Dedifferentiated amniotic fluid mesenchymal stem cell (primary cell): ENCODE measurements at regions not wholly inside any gene's neighbourhood (a gene's known extent, or its start where the extent isn't known, plus 50 kb on each side); places are given as distances from the start of the nearest gene placed in this dataset.
A peak's percentile ranks its signal among the peaks of the same experiment; 100 is the strongest.

Source experiments
- DNase-seq: peaks from one replicate; pipeline ENCODE4 v3.0.0-alpha.2; 2016; ENCODE audit errors: extremely low spot score

- DNase-seq: no peak
Measured at GRCh38 chr2:226208726-226209125, 590.9 kb downstream of the IRS1 start.

- DNase-seq: no peak
Measured at GRCh38 chr2:226207671-226208070, 591.9 kb downstream of the IRS1 start.

- no peak for DNase-seq
Measured at GRCh38 chr2:226199555-226199954, 600.1 kb downstream of the IRS1 start.

- DNase-seq: no peak
Measured at GRCh38 chr2:226198956-226199355, 600.7 kb downstream of the IRS1 start.

GRCh38 chr2:226190479-226191252, 609.0 kb downstream of the IRS1 start:
- DNase-seq: no peak

- DNase-seq: no peak
Measured at GRCh38 chr2:226189061-226189460, 610.6 kb downstream of the IRS1 start.

GRCh38 chr2:226187616-226188015, 612.0 kb downstream of the IRS1 start:
- DNase-seq: peak; percentile 94

- DNase-seq: no peak
Measured at GRCh38 chr2:226187156-226187555, 612.5 kb downstream of the IRS1 start.

GRCh38 chr2:226185616-226186211, 613.9 kb downstream of the IRS1 start:
- peak; percentile 98 for DNase-seq

- no peak for DNase-seq
Measured at GRCh38 chr2:226184940-226185615, 614.5 kb downstream of the IRS1 start.

GRCh38 chr2:226184540-226184939, 615.1 kb downstream of the IRS1 start:
- no peak for DNase-seq

- peak; percentile 44 for DNase-seq
Measured at GRCh38 chr2:226183550-226183949, 616.1 kb downstream of the IRS1 start.

GRCh38 chr2:226183033-226183432, 616.6 kb downstream of the IRS1 start:
- DNase-seq: no peak

- DNase-seq: no peak
Measured at GRCh38 chr2:226181909-226182308, 617.7 kb downstream of the IRS1 start.

GRCh38 chr2:226180281-226180884, 619.2 kb downstream of the IRS1 start:
- DNase-seq: no peak

GRCh38 chr2:226179010-226179409, 620.6 kb downstream of the IRS1 start:
- no peak for DNase-seq

- DNase-seq: no peak
Measured at GRCh38 chr2:226176283-226176984, 623.2 kb downstream of the IRS1 start.

GRCh38 chr2:226174390-226174789, 625.2 kb downstream of the IRS1 start:
- no peak for DNase-seq

GRCh38 chr2:226172939-226173338, 626.7 kb downstream of the IRS1 start:
- no peak for DNase-seq

GRCh38 chr2:226172309-226172708, 627.3 kb downstream of the IRS1 start:
- DNase-seq: no peak

GRCh38 chr2:226169751-226170581, 629.7 kb downstream of the IRS1 start:
- DNase-seq: no peak
